ENCODE measurements at regions not wholly inside any gene's neighbourhood (a gene's known extent, or its start where the extent isn't known, plus 50 kb on each side); places are given as distances from the start of the nearest gene placed in this dataset.

DNA sequence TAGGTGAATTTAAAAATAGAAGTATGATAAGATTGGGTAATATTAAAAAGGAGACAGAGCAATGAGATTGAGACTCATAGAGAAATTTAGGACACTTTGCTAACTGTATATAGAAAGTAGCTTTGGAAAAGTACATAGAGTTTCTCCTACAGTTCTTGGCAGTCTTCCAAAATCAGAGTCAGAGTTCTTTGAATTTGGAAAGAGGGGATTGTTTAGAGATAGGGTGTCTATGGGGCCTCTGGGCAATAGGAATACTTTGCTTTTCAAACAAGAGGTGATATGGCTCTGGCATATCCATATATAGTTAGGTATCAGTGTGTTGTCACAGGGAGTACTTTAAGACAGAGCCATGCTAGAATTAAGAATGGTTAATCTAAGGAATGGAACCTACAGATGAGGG is 477.1 kb upstream of the KCNMB2 start:
- Histone ChIP-seq H3K36me3 (no peaks in the 10 kb centered on the region), H3K4me3 (no peak overlapping the region), H3K27me3 (no peaks in the 10 kb centered on the region), H3K4me1 (peaks cover 24 to 47% (median 35%) of the 10 kb centered on the region in 4 donors), H3K9me3 (no peaks in the 10 kb centered on the region), H3K27ac (replicated peaks in 1 of 4) (peak overlapping the region; percentile 28 to 66 (median 58))
- intact Hi-C loops (cut with DNase I), result no loop called here
- TF ChIP-seq EP300 (IDR thresholded peaks at IDR 0.05) (no peak), POLR2A (IDR thresholded peaks at IDR 0.05; ENCODE audit: low read depth) (no peak), POLR2AphosphoS5 (IDR thresholded peaks at IDR 0.05) (no peak), CTCF (IDR thresholded peaks at IDR 0.05) (no peak)
- DNase-seq (ENCODE audit: extremely low spot score), result no peak

DNA sequence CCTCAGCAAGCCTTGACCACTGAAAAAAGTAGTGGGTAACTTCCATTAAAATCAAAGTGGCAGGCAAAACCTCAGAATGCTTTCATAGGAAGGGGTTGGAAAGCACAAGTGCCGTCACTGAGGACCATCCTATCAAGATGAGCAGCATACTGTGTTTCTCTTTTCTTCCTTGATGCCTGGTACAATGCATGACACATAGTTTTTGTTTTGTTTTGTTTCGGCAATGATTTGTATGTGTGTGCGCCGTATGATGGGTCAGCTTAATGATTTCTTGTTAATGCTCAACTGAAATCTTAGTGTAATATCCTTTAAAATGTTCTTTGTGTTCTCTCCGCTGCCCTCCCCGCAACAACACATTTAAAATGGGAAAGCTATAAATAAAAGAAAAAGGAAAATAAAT is 476.4 kb upstream of the KCNMB2 start:
- no peaks in the 10 kb centered on the region for H3K27me3 ChIP-seq
- H3K36me3 ChIP-seq, result no peaks in the 10 kb centered on the region
- peak overlapping the region; percentile 28 to 66 (median 58) for H3K27ac ChIP-seq (replicated peaks in 1 of 4)
- no peaks in the 10 kb centered on the region for H3K9me3 ChIP-seq
- WGBS, result 92% methylated on average over 6 of the region's 6 CpGs
- intact Hi-C loops (cut with DNase I), result no loop called here
- TF ChIP-seq POLR2AphosphoS5 (IDR thresholded peaks at IDR 0.05) (no peak), CTCF (IDR thresholded peaks at IDR 0.05) (no peak), EP300 (IDR thresholded peaks at IDR 0.05) (no peak), POLR2A (IDR thresholded peaks at IDR 0.05; ENCODE audit: low read depth) (no peak)
- H3K4me1 ChIP-seq, result peaks cover 24 to 47% (median 35%) of the 10 kb centered on the region in 4 donors
- DNase-seq (ENCODE audit: extremely low spot score), result no peak
- H3K4me3 ChIP-seq, result no peak overlapping the region

GRCh38 chr3:178060407-178060806 is 475.8 kb upstream of the KCNMB2 start:
- TF ChIP-seq POLR2A (IDR thresholded peaks at IDR 0.05; ENCODE audit: low read depth) (no peak), EP300 (IDR thresholded peaks at IDR 0.05) (no peak), POLR2AphosphoS5 (IDR thresholded peaks at IDR 0.05) (peak; percentile 14 to 26), CTCF (IDR thresholded peaks at IDR 0.05) (no peak)
- intact Hi-C loops (cut with DNase I), result no loop called here
- H3K9me3 ChIP-seq, result no peaks in the 10 kb centered on the region
- H3K27ac ChIP-seq (replicated peaks in 1 of 4), result peak overlapping the region; percentile 28 to 66 (median 50)
- no peak for DNase-seq (ENCODE audit: extremely low spot score)
- H3K4me3 ChIP-seq, result no peak overlapping the region
- H3K27me3 ChIP-seq, result no peaks in the 10 kb centered on the region
- H3K4me1 ChIP-seq, result peaks cover 24 to 47% (median 35%) of the 10 kb centered on the region in 4 donors
- WGBS, result 29% methylated on average over 2 of the region's 2 CpGs
- no peaks in the 10 kb centered on the region for H3K36me3 ChIP-seq

DNA sequence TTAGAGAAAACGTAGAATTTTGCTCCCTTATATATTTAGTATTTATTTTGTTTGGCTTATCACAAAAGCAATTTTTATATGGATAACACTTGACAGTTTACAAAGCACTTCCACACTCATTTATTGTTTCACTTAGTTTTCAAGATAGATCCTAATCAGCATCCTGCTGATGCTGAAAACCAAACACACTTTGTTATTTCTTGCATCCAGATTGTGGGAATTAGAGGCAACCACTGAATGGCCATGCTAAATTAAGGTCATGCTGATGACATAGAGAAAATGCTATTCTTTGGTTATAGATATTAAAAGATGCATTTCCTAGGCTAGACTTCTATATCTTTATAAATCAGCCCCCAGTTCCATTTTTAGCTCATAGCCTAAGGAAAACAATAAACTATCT is 474.1 kb upstream of the KCNMB2 start:
- intact Hi-C loops (cut with DNase I), result no loop called here

More for the DNA sequence above, 474.1 kb upstream of the KCNMB2 start:
- Histone ChIP-seq H3K27me3 (no peaks in the 10 kb centered on the region), H3K27ac (replicated peaks in 1 of 4) (no peak overlapping the region), H3K9me3 (no peaks in the 10 kb centered on the region), H3K36me3 (no peaks in the 10 kb centered on the region), H3K4me1 (peaks cover 24 to 42% (median 35%) of the 10 kb centered on the region in 4 donors), H3K4me3 (no peak overlapping the region)
- TF ChIP-seq EP300 (IDR thresholded peaks at IDR 0.05) (no peak), POLR2AphosphoS5 (IDR thresholded peaks at IDR 0.05) (no peak), CTCF (IDR thresholded peaks at IDR 0.05) (no peak), POLR2A (IDR thresholded peaks at IDR 0.05; ENCODE audit: low read depth) (no peak)
- no peak for DNase-seq (ENCODE audit: extremely low spot score)
- WGBS, result 79% methylated on average over 1 of the region's 1 CpG
